WERI-Rb-1 (cell line): ENCODE measurements at regions not wholly inside any gene's neighbourhood (a gene's known extent, or its start where the extent isn't known, plus 50 kb on each side); places are given as distances from the start of the nearest gene placed in this dataset.

Source experiments
- DNase-seq: peaks from one replicate; pipeline ENCODE4 v3.0.0-alpha.2; 2020
- H3K27ac ChIP-seq: fragments of 250-450 bp; sonication (Bioruptor Pico); 2 replicates; pipeline ENCODE4 v1.5.1; 2020; ENCODE audit warnings: mild to moderate bottlenecking, moderate library complexity
- H3K27me3 ChIP-seq: fragments of 250-450 bp; sonication (Bioruptor Pico); 2 replicates; pipeline ENCODE4 v1.5.1; 2021; ENCODE audit warnings: mild to moderate bottlenecking, low read depth, moderate library complexity; ENCODE audit not compliant: insufficient read depth, severe bottlenecking
- H3K36me3 ChIP-seq: fragments of 250-450 bp; sonication (Bioruptor Pico); 2 replicates; pipeline ENCODE4 v1.5.1; 2020; ENCODE audit warnings: mild to moderate bottlenecking, moderate library complexity
- H3K4me3 ChIP-seq: 2 replicates; pipeline ENCODE4 v1.5.1; 2011; ENCODE audit warnings: low read depth, mild to moderate bottlenecking, control low read depth, low read length
- H3K9me3 ChIP-seq: fragments of 250-450 bp; sonication (Bioruptor Pico); 2 replicates; pipeline ENCODE4 v1.5.1; 2021; ENCODE audit warnings: mild to moderate bottlenecking, moderate library complexity; ENCODE audit not compliant: severe bottlenecking
- CTCF ChIP-seq: IDR thresholded peaks from 2 replicates; pipeline ENCODE4 v1.5.1; 2011; ENCODE audit warnings: low read depth, mild to moderate bottlenecking, control low read depth, inconsistent platforms, low read length

- no peak for TF ChIP-seq CTCF
- H3K27ac ChIP-seq, result no peak overlapping the region
- H3K36me3 ChIP-seq, result no peaks in the 10 kb centered on the region
- no peaks in the 10 kb centered on the region for H3K27me3 ChIP-seq
- no peak overlapping the region for H3K4me3 ChIP-seq
- no peaks in the 10 kb centered on the region for H3K9me3 ChIP-seq
- DNase-seq, result no peak
Observed at GRCh38 chr3:153392363-153392762, 230.3 kb downstream of the RAP2B start.

- Histone ChIP-seq H3K27me3 (no peaks in the 10 kb centered on the region), H3K27ac (no peak overlapping the region), H3K9me3 (no peaks in the 10 kb centered on the region), H3K36me3 (no peaks in the 10 kb centered on the region), H3K4me3 (no peak overlapping the region)
- TF ChIP-seq CTCF, result no peak
- DNase-seq, result no peak
Observed at GRCh38 chr3:153394017-153394416, 232.0 kb downstream of the RAP2B start.

GRCh38 chr3:153396581-153396980, 234.6 kb downstream of the RAP2B start:
- Histone ChIP-seq H3K9me3 (no peaks in the 10 kb centered on the region), H3K27me3 (no peaks in the 10 kb centered on the region), H3K27ac (no peak overlapping the region), H3K4me3 (no peak overlapping the region), H3K36me3 (no peaks in the 10 kb centered on the region)
- no peak for DNase-seq
- no peak for TF ChIP-seq CTCF

- no peak for TF ChIP-seq CTCF
- H3K27ac ChIP-seq, result no peak overlapping the region
Observed at GRCh38 chr3:153397794-153398193, 235.8 kb downstream of the RAP2B start.

GRCh38 chr3:153399636-153400035, 237.6 kb downstream of the RAP2B start:
- Histone ChIP-seq H3K36me3 (no peaks in the 10 kb centered on the region), H3K27me3 (no peaks in the 10 kb centered on the region), H3K27ac (no peak overlapping the region), H3K4me3 (no peak overlapping the region), H3K9me3 (no peaks in the 10 kb centered on the region)
- no peak for TF ChIP-seq CTCF
- DNase-seq, result no peak

More at GRCh38 chr3:153397794-153398193, 235.8 kb downstream of the RAP2B start:
- DNase-seq, result no peak
- Histone ChIP-seq H3K9me3 (no peaks in the 10 kb centered on the region), H3K4me3 (no peak overlapping the region), H3K36me3 (no peaks in the 10 kb centered on the region), H3K27me3 (no peaks in the 10 kb centered on the region)

GRCh38 chr3:153400641-153401040, 238.6 kb downstream of the RAP2B start:
- H3K36me3 ChIP-seq, result no peaks in the 10 kb centered on the region
- no peaks in the 10 kb centered on the region for H3K27me3 ChIP-seq
- no peak overlapping the region for H3K4me3 ChIP-seq

More at GRCh38 chr3:153400641-153401040, 238.6 kb downstream of the RAP2B start:
- Histone ChIP-seq H3K9me3 (no peaks in the 10 kb centered on the region), H3K27ac (no peak overlapping the region)
- DNase-seq, result no peak
- TF ChIP-seq CTCF, result no peak
